IMR-90 (cell line): ENCODE measurements at regions not wholly inside any gene's neighbourhood (a gene's known extent, or its start where the extent isn't known, plus 50 kb on each side); places are given as distances from the start of the nearest gene placed in this dataset.

ENCODE experiments used
- ATAC-seq: fragments of 200-7000 bp; cut with Tn5 transposase; 2 replicates; pipeline ENCODE4 v1.9.1; 2020; ENCODE audit warnings: low read depth, mild to moderate bottlenecking, moderate library complexity
- BruUV-seq: library from RNA; stranded (reverse); fragments of 400-500 nt; replicated peaks from 2 replicates; lab custom pipeline; 2021; lab: Mats Ljungman, UMichigan
- CTCF ChIA-PET: fragments of 300-600 bp; formaldehyde crosslinking; extraction: SDS; loops from one replicate; lab custom pipeline; 2021; ENCODE audit warnings: antibody characterized with exemption; lab: Yijun Ruan, JAX
- POLR2A ChIA-PET: fragments of 300-600 bp; sonication (Branson Sonifier 250); formaldehyde crosslinking; loops from one replicate; lab custom pipeline; 2022; ENCODE audit warnings: antibody characterized with exemption; ENCODE audit not compliant: unreplicated experiment; lab: Charles Lee
- DNase-seq: peaks from one replicate; pipeline ENCODE4 v3.0.0; 2013
- H2AFZ ChIP-seq: replicated peaks from 2 replicates; pipeline ENCODE3; 2013; ENCODE audit warnings: low read length, mild to moderate bottlenecking; ENCODE audit not compliant: poor library complexity
- H2AK5ac ChIP-seq: 2 replicates; pipeline ENCODE4 v1.6.1; 2013; ENCODE audit warnings: low read depth, low read length, inconsistent platforms
- H2AK9ac ChIP-seq: replicated peaks from 2 replicates; pipeline ENCODE3; 2013; ENCODE audit warnings: mild to moderate bottlenecking, low read depth, low read length, moderate library complexity; ENCODE audit not compliant: poor library complexity
- H2BK120ac ChIP-seq: 2 replicates; pipeline ENCODE4 v1.6.1; 2013; ENCODE audit warnings: low read depth, low read length, inconsistent platforms
- H2BK15ac ChIP-seq: 3 replicates; pipeline ENCODE4 v1.6.1; 2013; ENCODE audit warnings: low read depth, low read length, inconsistent platforms
- H2BK20ac ChIP-seq: 2 replicates; pipeline ENCODE4 v1.6.1; 2013; ENCODE audit warnings: low read depth, mild to moderate bottlenecking, inconsistent platforms, low read length, moderate library complexity
- H2BK5ac ChIP-seq: 2 replicates; pipeline ENCODE4 v1.6.1; 2013; ENCODE audit warnings: mild to moderate bottlenecking, low read depth, low read length, inconsistent platforms; ENCODE audit not compliant: poor library complexity, severe bottlenecking
- H3K14ac ChIP-seq: replicated peaks from 2 replicates; pipeline ENCODE4 v1.6.1; 2013; ENCODE audit warnings: low read depth, low read length, inconsistent platforms
- H3K18ac ChIP-seq: 2 replicates; pipeline ENCODE4 v1.6.1; 2013; ENCODE audit warnings: low read depth, low read length, control low read depth
- H3K23ac ChIP-seq: 2 replicates; pipeline ENCODE4 v1.6.1; 2013; ENCODE audit warnings: low read depth, low read length, inconsistent platforms
- H3K27ac ChIP-seq: 2 replicates; pipeline ENCODE4 v1.5.1; 2013; ENCODE audit warnings: mild to moderate bottlenecking, control low read depth, low read length; ENCODE audit not compliant: insufficient read depth
- H3K27me3 ChIP-seq: 2 replicates; pipeline ENCODE4 v1.6.1; 2013; ENCODE audit warnings: low read length; ENCODE audit not compliant: control insufficient read depth, insufficient read depth
- H3K36me3 ChIP-seq: 2 replicates; pipeline ENCODE4 v1.6.1; 2013; ENCODE audit warnings: low read length, mixed read lengths; ENCODE audit not compliant: control insufficient read depth, insufficient read depth
- H3K4ac ChIP-seq: 2 replicates; pipeline ENCODE4 v1.6.1; 2013; ENCODE audit warnings: low read depth, low read length, inconsistent platforms
- H3K4me1 ChIP-seq: 2 replicates; pipeline ENCODE4 v1.6.1; 2013; ENCODE audit warnings: low read length, mixed read lengths; ENCODE audit not compliant: control insufficient read depth, insufficient read depth
- H3K4me2 ChIP-seq: 2 replicates; pipeline ENCODE4 v1.6.1; 2013; ENCODE audit warnings: low read depth, mild to moderate bottlenecking, control low read depth, low read length, moderate library complexity
- H3K4me3 ChIP-seq: 2 replicates; pipeline ENCODE4 v1.5.1; 2013; ENCODE audit warnings: low read depth, mild to moderate bottlenecking, control low read depth, low read length, moderate library complexity; ENCODE audit not compliant: insufficient read depth
- H3K56ac ChIP-seq: 2 replicates; pipeline ENCODE4 v1.6.1; 2013; ENCODE audit warnings: low read length, inconsistent platforms; ENCODE audit not compliant: insufficient read depth; ENCODE audit errors: extremely low read depth
- H3K79me1 ChIP-seq, 2 experiments: 2 replicates each; pipeline ENCODE4 v1.6.1; 2013; ENCODE audit warnings: low read length in 2 of 2, inconsistent platforms in 1 of 2, low read depth in 1 of 2
- H3K9ac ChIP-seq: 2 replicates; pipeline ENCODE4 v1.6.1; 2013; ENCODE audit warnings: low read depth, low read length, control low read depth
- H3K9me1 ChIP-seq: 2 replicates; pipeline ENCODE4 v1.6.1; 2013; ENCODE audit warnings: low read length, inconsistent platforms; ENCODE audit not compliant: insufficient read depth
- H3K9me3 ChIP-seq: 2 replicates; pipeline ENCODE4 v1.6.1; 2013; ENCODE audit warnings: low read length; ENCODE audit not compliant: control insufficient read depth, insufficient read depth
- H4K20me1 ChIP-seq: 2 replicates; pipeline ENCODE4 v1.6.1; 2013; ENCODE audit warnings: low read length, inconsistent platforms; ENCODE audit not compliant: insufficient read depth
- H4K5ac ChIP-seq: 2 replicates; pipeline ENCODE4 v1.6.1; 2013; ENCODE audit warnings: mild to moderate bottlenecking, low read depth, low read length, control low read depth
- H4K8ac ChIP-seq, 2 experiments: 2 replicates each; pipeline ENCODE4 v1.6.1; 2013; ENCODE audit warnings: low read depth in 2 of 2, low read length in 2 of 2, control low read depth in 1 of 2, inconsistent platforms in 1 of 2
- H4K91ac ChIP-seq: 2 replicates; pipeline ENCODE4 v1.6.1; 2013; ENCODE audit warnings: low read depth, low read length, inconsistent platforms; ENCODE audit not compliant: insufficient read depth
- BHLHE40 ChIP-seq: fragments of 150-350 bp; IDR thresholded peaks from 2 replicates; pipeline ENCODE4 v1.6.1; 2016; ENCODE audit warnings: mild to moderate bottlenecking, low read depth, low read length
- CEBPB ChIP-seq: IDR thresholded peaks from 2 replicates; pipeline ENCODE4 v1.6.1; 2012; ENCODE audit warnings: low read depth, low read length, improper control_type of control experiment
- CHD1 ChIP-seq: IDR thresholded peaks from 2 replicates; pipeline ENCODE4 v1.6.1; 2012; ENCODE audit warnings: low read depth, low read length, improper control_type of control experiment
- MAFK ChIP-seq: IDR thresholded peaks from 2 replicates; pipeline ENCODE4 v1.6.1; 2012; ENCODE audit warnings: low read depth, low read length, improper control_type of control experiment
- MXI1 ChIP-seq: IDR thresholded peaks from 2 replicates; pipeline ENCODE4 v1.6.1; 2012; ENCODE audit warnings: low read depth, mild to moderate bottlenecking, low read length, moderate library complexity, borderline replicate concordance
- NFE2L2 ChIP-seq: fragments of 150-350 bp; IDR thresholded peaks from 2 replicates; pipeline ENCODE4 v1.6.1; 2016; ENCODE audit warnings: low read depth, mild to moderate bottlenecking, low read length
- POLR2A ChIP-seq: IDR thresholded peaks from 2 replicates; pipeline ENCODE4 v1.6.1; 2012; ENCODE audit warnings: mild to moderate bottlenecking, low read depth, low read length
- RAD21 ChIP-seq: IDR thresholded peaks from 2 replicates; pipeline ENCODE4 v1.6.1; 2012; ENCODE audit warnings: low read length, improper control_type of control experiment
- RCOR1 ChIP-seq: IDR thresholded peaks from 2 replicates; pipeline ENCODE4 v1.6.1; 2012; ENCODE audit warnings: mild to moderate bottlenecking, low read length, improper control_type of control experiment; ENCODE audit not compliant: insufficient replicate concordance
- RFX5 ChIP-seq: IDR thresholded peaks from 2 replicates; pipeline ENCODE4 v1.8.0; 2012; ENCODE audit warnings: low read depth, mild to moderate bottlenecking, low read length, moderate library complexity
- SMC3 ChIP-seq: fragments of 150-350 bp; IDR thresholded peaks from 2 replicates; pipeline ENCODE4 v1.6.1; 2016; ENCODE audit warnings: low read depth, mild to moderate bottlenecking, antibody characterized with exemption, low read length, moderate library complexity
- WGBS, 2 experiments: methylation state at CpG; one replicate each; pipeline versions ENCODE4 v1.1.5 to v1.1.7; 2013; ENCODE audit warnings: missing lambda C conversion rate in 2 of 2; ENCODE audit not compliant: insufficient read length in 1 of 2; ENCODE audit errors: extremely low coverage in 2 of 2; 5-methylcytosine and 5-hydroxymethylcytosine counted together
- dilution Hi-C: fragments of 300-500 bp; cut with HindIII; formaldehyde crosslinking; loops from one replicate; pipeline ENCODE4 v1.14.3; 2018; ENCODE audit warnings: low sequenced_read_pairs; ENCODE audit not compliant: unreplicated experiment
- in situ Hi-C: fragments of 300-500 bp; cut with MboI; formaldehyde crosslinking; loops from 3 replicates; pipeline ENCODE4 v1.14.3; 2019; ENCODE audit warnings: low sequenced_read_pairs, inconsistent platforms, mixed read lengths
- intact Hi-C: fragments of 100-400 bp; cut with micrococcal nuclease; formaldehyde crosslinking; loops from 2 replicates; pipeline ENCODE4 v1.10.0; 2022
- TF ChIP-seq, protein P1 (sequence below): conservative IDR thresholded peaks from 2 replicates; pipeline ENCODE4 v1.5.1; 2012; ENCODE audit warnings: mild to moderate bottlenecking, low read depth, low read length, improper control_type of control experiment

DNA sequence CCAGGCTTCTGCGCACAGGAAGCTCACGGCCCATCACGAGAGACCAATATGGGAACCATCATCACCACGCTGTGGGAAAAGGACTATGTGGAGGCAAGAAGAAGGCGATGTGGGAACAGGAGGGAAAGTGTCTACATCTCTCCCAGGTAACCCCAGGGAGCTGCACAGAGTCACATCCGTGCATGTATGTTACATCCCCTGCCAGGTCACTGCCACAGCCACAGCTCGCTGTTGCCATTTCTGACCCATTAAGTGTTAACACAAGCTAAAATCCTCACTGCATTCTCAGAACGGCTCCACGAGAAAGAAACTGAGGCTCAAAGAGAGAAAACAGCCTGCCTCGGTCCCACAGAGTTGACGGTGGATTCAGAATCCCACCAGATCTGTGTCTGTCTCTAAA lies 319.1 kb downstream of the FOXL1 start:
- Histone ChIP-seq H4K20me1 (no peaks in the 10 kb centered on the region), H2AK5ac (peak overlapping the region; percentile 35; the same call in 1 of the 2 replicates), H2AK9ac (no peak overlapping the region), H3K27ac (no peak overlapping the region), H2BK120ac (no peak overlapping the region), H3K9me1 (peaks cover 19% of the 10 kb centered on the region), H2BK20ac (no peak overlapping the region), H2BK15ac (no peak overlapping the region), H3K56ac (no peak overlapping the region), H3K79me1 (no peaks in the 10 kb centered on the region), H3K4me1 (peaks cover 11% of the 10 kb centered on the region), H2AFZ (no peak overlapping the region), H4K8ac (no peak overlapping the region), H3K23ac (no peak overlapping the region), H2BK5ac (no peak overlapping the region), H3K18ac (no peak overlapping the region), H4K5ac (no peak overlapping the region), H3K4me3 (no peak overlapping the region), H3K36me3 (no peaks in the 10 kb centered on the region), H3K14ac (no peak overlapping the region), H3K4me2 (no peak overlapping the region), H4K91ac (no peak overlapping the region), H3K9ac (no peak overlapping the region), H3K4ac (no peak overlapping the region), H3K9me3 (no peaks in the 10 kb centered on the region), H3K27me3 (no peaks in the 10 kb centered on the region)
- dilution Hi-C loops: no loop called here
- TF ChIP-seq BHLHE40: no peak
- TF ChIP-seq NFE2L2: no peak
- TF ChIP-seq RCOR1: no peak
- TF ChIP-seq, protein P1, sequence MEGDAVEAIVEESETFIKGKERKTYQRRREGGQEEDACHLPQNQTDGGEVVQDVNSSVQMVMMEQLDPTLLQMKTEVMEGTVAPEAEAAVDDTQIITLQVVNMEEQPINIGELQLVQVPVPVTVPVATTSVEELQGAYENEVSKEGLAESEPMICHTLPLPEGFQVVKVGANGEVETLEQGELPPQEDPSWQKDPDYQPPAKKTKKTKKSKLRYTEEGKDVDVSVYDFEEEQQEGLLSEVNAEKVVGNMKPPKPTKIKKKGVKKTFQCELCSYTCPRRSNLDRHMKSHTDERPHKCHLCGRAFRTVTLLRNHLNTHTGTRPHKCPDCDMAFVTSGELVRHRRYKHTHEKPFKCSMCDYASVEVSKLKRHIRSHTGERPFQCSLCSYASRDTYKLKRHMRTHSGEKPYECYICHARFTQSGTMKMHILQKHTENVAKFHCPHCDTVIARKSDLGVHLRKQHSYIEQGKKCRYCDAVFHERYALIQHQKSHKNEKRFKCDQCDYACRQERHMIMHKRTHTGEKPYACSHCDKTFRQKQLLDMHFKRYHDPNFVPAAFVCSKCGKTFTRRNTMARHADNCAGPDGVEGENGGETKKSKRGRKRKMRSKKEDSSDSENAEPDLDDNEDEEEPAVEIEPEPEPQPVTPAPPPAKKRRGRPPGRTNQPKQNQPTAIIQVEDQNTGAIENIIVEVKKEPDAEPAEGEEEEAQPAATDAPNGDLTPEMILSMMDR: no peak
- no peak for TF ChIP-seq POLR2A
- no peak for TF ChIP-seq MXI1
- TF ChIP-seq CHD1: no peak
- TF ChIP-seq SMC3: no peak
- TF ChIP-seq RFX5: no peak
- no peak for TF ChIP-seq RAD21
- no peak for TF ChIP-seq MAFK
- TF ChIP-seq CEBPB: no peak
- intact Hi-C loops: no loop called here
- DNase-seq (no peak), ATAC-seq (no peak)
- in situ Hi-C loops: no loop called here
- no TSS peak for BruUV-seq
- CTCF ChIA-PET: no interaction called here
- POLR2A ChIA-PET: no interaction called here
- 92% methylated on average over 5 of the region's 11 CpGs; no CpG with 5 or more reads in 1 of the 2 experiments for WGBS, 2 experiments
